BLaER1 (cell line): ENCODE measurements at regions not wholly inside any gene's neighbourhood (a gene's known extent, or its start where the extent isn't known, plus 50 kb on each side); places are given as distances from the start of the nearest gene placed in this dataset.

Experiments used
- H3K27ac ChIP-seq: shearing (Covaris generic); formaldehyde crosslinking; 2 replicates; pipeline ENCODE4 v1.8.1; 2022
- H3K27me3 ChIP-seq: shearing (Covaris generic); formaldehyde crosslinking; 2 replicates; pipeline ENCODE4 v1.8.1; 2022
- H3K36me3 ChIP-seq: shearing (Covaris generic); formaldehyde crosslinking; 2 replicates; pipeline ENCODE4 v1.8.1; 2022
- H3K4me1 ChIP-seq: shearing (Covaris generic); formaldehyde crosslinking; 2 replicates; pipeline ENCODE4 v1.8.1; 2022
- H3K4me2 ChIP-seq: shearing (Covaris generic); formaldehyde crosslinking; 2 replicates; pipeline ENCODE4 v1.8.1; 2022
- H3K4me3 ChIP-seq: shearing (Covaris generic); formaldehyde crosslinking; 2 replicates; pipeline ENCODE4 v1.8.1; 2022
- H3K9ac ChIP-seq: shearing (Covaris generic); formaldehyde crosslinking; 2 replicates; pipeline ENCODE4 v1.8.1; 2022
- H3K9me3 ChIP-seq: shearing (Covaris generic); formaldehyde crosslinking; 2 replicates; pipeline ENCODE4 v1.8.1; 2022
- H4K20me1 ChIP-seq: shearing (Covaris generic); formaldehyde crosslinking; 2 replicates; pipeline ENCODE4 v1.8.1; 2022
- Cebpa-rat ChIP-seq: shearing (Covaris generic); IDR thresholded peaks from 2 replicates; pipeline ENCODE4 v1.8.1; 2022

- Histone ChIP-seq H3K27ac (no peak overlapping the region), H3K36me3 (no peaks in the 10 kb centered on the region), H3K27me3 (no peaks in the 10 kb centered on the region), H3K4me1 (peaks cover 26% of the 10 kb centered on the region), H4K20me1 (no peaks in the 10 kb centered on the region), H3K9me3 (no peaks in the 10 kb centered on the region), H3K4me3 (no peak overlapping the region), H3K4me2 (no peak overlapping the region), H3K9ac (no peak overlapping the region)
- no peak for TF ChIP-seq Cebpa-rat
Observed at GRCh38 chr6:7048894-7049293, 58.9 kb upstream of the RREB1 start.

GRCh38 chr6:7050004-7050403 is 57.8 kb upstream of the RREB1 start:
- no peak overlapping the region for H3K4me2 ChIP-seq
- H3K27me3 ChIP-seq, result no peaks in the 10 kb centered on the region
- no peak for TF ChIP-seq Cebpa-rat
- no peak overlapping the region for H3K27ac ChIP-seq
- no peaks in the 10 kb centered on the region for H3K36me3 ChIP-seq
- no peak overlapping the region for H3K4me3 ChIP-seq
- H3K9ac ChIP-seq, result no peak overlapping the region
- no peaks in the 10 kb centered on the region for H4K20me1 ChIP-seq
- no peaks in the 10 kb centered on the region for H3K9me3 ChIP-seq
- peaks cover 26% of the 10 kb centered on the region for H3K4me1 ChIP-seq

GRCh38 chr6:7050872-7051779 is 56.6 kb upstream of the RREB1 start:
- Histone ChIP-seq H3K27ac (peak overlapping the region; percentile 92), H3K9ac (peak overlapping the region; percentile 87), H3K4me3 (peak overlapping the region; percentile 80), H3K4me1 (peaks cover 26% of the 10 kb centered on the region), H3K36me3 (no peaks in the 10 kb centered on the region), H4K20me1 (no peaks in the 10 kb centered on the region), H3K27me3 (no peaks in the 10 kb centered on the region), H3K9me3 (no peaks in the 10 kb centered on the region), H3K4me2 (peak overlapping the region; percentile 94)
- TF ChIP-seq Cebpa-rat, result no peak

DNA sequence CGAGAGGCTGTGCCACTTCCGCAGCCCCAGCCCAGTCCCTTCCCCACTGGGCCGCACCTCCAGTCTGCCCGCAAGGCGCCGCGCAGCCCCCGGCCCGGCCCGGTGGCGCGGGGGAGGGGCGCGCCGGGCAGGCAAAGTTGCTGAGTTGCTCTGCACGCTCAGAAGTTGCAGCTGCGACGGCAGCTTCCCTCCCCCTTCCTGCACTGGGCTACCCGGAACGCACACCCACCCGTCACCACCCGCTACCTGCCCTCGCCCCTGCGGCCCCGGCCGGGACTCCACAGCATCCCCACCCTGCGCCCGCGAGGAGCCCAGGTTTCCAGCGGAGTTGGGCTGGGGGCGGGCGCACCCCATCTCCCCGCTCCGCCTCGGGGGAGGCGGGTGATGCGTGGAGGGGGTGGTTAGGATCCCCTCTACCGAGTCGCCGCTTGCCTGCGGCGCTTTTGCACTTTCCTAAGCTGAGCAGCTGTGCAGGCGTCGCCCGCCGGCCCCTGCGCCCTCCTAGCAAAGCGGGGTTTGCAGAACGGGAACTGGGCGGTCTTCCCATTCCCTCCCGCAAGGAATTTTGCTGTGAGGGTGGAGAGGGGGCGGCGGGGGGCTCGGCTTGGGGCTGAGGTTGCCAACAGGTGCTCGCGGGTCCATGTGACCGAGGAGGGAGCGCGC is 55.9 kb upstream of the RREB1 start:
- Histone ChIP-seq H3K27me3 (no peaks in the 10 kb centered on the region), H3K4me1 (peaks cover 20% of the 10 kb centered on the region), H3K9me3 (no peaks in the 10 kb centered on the region), H3K4me2 (peak overlapping the region; percentile 94), H3K9ac (peak overlapping the region; percentile 87), H3K27ac (peak overlapping the region; percentile 92), H4K20me1 (no peaks in the 10 kb centered on the region), H3K36me3 (no peaks in the 10 kb centered on the region), H3K4me3 (peak overlapping the region; percentile 80)
- TF ChIP-seq Cebpa-rat, result no peak

GRCh38 chr6:7052443-7053011 is 55.2 kb upstream of the RREB1 start:
- Histone ChIP-seq H3K9ac (peak overlapping the region; percentile 87), H3K36me3 (no peaks in the 10 kb centered on the region), H3K27me3 (no peaks in the 10 kb centered on the region), H3K9me3 (no peaks in the 10 kb centered on the region), H3K4me3 (peak overlapping the region; percentile 80), H3K27ac (peak overlapping the region; percentile 15; the same call in 1 of the 2 replicates), H4K20me1 (no peaks in the 10 kb centered on the region), H3K4me2 (peak overlapping the region; percentile 94), H3K4me1 (peaks cover 19% of the 10 kb centered on the region)
- TF ChIP-seq Cebpa-rat, result no peak

DNA sequence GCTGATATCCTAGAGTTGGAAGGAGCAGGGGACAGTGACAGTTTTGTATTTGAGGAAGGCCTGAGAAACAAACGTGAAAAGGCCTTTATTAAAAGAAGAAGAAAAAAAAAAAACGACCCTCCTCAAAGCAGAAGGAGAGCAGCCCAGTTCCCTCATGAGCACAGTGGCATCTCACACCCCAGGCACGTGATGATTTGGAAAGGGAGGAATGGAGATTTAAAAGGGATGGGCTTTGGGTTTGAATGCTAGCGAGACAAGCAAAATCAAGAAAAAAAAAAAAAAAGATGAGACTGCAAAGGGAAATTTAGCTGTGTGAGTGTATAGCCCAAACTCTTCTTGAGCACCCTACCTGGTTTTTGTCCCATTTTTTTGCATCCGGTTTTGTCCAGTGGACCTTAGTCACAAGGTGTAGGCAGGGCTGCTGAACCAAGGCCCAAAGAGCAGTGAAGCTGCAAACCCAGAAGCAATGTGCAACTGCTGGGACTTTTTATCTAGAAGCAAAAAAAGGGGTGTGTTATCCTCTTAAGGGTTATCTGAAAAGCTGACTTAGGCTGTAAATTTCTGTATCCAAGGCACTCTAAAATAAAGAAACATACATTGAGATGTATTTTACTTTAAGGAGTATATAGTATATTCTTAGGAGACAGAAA is 54.5 kb upstream of the RREB1 start:
- Histone ChIP-seq H3K9me3 (no peaks in the 10 kb centered on the region), H3K4me3 (peak overlapping the region; percentile 80; the same call in 1 of the 2 replicates), H3K4me1 (peaks cover 22% of the 10 kb centered on the region), H3K27me3 (no peaks in the 10 kb centered on the region), H3K27ac (no peak overlapping the region), H3K36me3 (no peaks in the 10 kb centered on the region), H3K9ac (peak overlapping the region; percentile 87), H3K4me2 (peak overlapping the region; percentile 94), H4K20me1 (no peaks in the 10 kb centered on the region)
- TF ChIP-seq Cebpa-rat, result no peak
